Stimulated activated naive CD8-positive, alpha-beta T cell treated with anti-CD3 and anti-CD28 coated beads, Interleukin-15, Interleukin-2, amounts not matched to agents 100 U/mL and 50 U/mL, for 24 hours (primary cell): ENCODE measurements at regions not wholly inside any gene's neighbourhood (a gene's known extent, or its start where the extent isn't known, plus 50 kb on each side); places are given as distances from the start of the nearest gene placed in this dataset.

Experiments used
- ATAC-seq: fragments of 150-1000 bp; cut with Tn5 transposase; one replicate; pipeline ENCODE4 v1.10.0; 2021
- DNase-seq: peaks from one replicate; pipeline ENCODE4 v3.0.0; 2021

DNA sequence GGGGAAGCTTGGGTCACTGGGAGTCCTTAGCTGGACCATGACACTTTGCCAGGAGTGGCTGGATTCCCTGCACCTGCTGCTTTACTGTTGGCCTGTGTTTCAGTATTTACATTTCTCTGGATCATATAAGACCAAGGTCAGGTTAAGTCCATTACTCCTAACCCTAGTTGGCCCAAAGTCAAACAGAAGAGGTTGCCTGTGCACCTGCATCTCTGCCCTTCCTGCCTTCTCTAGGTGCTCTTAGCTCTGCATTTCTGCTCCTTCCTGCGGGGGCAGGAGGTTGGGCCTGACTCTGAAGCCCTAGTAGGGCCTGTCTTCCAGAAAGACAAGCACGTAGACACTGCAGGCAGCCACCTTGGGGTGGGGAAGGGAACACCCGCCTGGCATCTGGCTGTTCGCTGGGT, 124.3 kb downstream of the RPLP1 start:
- ATAC-seq = no peak

DNA sequence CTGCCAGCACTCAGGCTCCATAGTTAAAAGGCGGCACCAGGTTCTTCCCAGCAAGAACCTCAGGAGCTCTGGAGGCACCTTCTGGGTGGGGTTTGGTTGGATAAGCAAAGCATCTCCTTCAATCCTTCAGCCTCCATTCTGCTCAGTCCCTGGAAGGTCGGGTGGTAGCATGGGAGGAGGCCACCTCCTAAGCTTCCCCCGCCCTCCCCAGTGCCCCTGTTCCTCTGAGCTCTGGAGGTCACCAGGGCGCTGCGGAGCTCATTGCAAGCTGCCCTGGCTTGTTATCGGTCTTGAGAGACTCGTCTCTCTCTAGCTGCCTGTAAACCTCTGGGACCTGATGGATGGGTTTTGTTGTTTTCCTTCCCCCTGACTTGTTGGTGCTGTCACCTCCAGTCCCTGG, 124.8 kb downstream of the RPLP1 start:
- ATAC-seq = no peak

More for the DNA sequence above, 124.3 kb downstream of the RPLP1 start:
- DNase-seq = no peak

DNA sequence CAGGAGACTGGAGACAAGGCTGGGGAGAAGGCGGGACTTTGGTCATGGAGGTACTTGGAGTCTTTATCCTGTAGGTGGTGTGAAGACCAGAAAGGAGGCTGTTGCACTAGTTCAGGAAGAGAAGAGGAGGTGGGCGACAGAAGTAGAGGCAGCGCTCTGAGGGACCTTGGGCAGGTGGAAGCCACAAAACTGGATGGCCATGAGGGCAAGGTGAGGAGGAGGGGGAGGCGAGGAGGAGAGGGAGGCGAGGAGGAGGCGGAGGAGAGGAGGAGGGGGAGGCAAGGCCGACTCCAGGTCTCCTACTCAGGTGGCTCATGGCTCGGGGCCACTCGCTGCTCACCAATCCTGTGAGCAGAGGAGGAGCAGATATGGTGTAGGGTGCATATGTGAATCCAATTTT, 125.6 kb downstream of the RPLP1 start:
- DNase-seq = no peak
- no peak for ATAC-seq

More for the DNA sequence above, 124.8 kb downstream of the RPLP1 start:
- DNase-seq = no peak

DNA sequence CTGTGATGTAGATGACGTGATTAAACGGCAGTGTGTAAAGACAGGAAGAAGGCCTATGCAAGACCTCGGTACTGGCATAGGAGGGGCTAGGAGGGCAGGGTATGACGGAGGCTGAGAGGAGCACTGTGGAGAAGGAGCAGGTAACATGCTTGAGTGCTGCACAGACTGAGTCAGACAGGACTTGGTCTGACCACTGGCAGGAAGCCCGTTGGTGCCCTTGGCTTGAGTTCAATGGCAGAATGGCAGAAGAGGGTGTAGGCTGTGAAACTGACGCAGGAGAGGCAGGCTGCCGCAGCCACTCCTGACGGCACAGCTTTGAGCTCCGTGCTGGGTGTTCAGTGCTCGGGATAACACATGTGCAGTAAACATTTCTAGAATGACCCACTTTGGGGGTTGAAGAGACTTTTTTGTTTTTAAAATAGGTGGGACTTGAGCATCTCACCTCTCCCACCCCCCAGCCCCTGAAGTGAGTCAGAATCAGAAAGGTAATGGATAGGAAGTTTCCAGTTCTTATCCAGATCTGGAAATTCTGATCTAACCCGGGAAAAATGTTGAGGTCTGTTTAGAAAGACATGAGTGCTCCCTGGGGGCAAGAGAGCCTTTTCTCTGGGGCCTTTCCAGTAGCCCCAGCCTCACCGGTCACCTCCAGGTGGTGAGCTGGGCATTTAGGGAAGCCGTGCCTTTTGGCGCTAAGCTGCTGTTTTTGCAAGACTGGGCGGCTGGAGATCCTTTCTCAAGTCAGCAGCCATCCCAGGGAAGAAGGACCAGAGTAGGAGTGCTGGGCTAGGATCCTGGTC, 126.4 kb downstream of the RPLP1 start:
- DNase-seq = no peak
- no peak for ATAC-seq

DNA sequence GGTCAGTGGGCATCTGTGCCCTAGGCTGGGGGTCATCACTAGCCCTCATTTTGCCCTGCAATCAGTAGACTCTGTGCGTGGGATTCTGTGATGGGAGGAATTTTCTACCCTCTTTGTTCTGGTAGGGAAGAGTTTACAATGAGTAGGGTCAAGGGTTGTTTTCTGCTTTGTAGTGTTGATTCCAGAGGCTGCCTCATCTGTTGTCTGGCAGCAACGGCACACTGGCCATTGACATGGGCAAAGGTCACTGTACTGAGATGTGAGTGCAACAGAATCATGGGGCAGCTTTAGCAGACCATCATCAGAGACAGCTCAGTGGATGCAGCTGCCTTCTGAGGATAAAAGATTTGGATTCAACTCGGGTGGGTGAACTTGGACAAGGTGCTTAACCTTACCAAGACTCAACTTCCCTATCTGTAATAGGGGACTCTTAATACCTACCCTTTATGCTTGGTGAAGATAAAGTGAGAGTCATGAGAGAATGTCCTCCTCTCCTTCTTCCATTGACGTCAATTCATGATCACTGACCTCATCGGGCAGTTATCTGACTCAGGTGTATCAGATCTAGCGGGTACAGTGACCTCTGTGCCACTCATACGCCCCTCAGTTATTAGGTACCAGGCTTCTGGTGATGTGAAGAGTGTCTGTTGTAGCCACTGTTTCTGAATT, 127.5 kb downstream of the RPLP1 start:
- DNase-seq = no peak
- no peak for ATAC-seq

DNA sequence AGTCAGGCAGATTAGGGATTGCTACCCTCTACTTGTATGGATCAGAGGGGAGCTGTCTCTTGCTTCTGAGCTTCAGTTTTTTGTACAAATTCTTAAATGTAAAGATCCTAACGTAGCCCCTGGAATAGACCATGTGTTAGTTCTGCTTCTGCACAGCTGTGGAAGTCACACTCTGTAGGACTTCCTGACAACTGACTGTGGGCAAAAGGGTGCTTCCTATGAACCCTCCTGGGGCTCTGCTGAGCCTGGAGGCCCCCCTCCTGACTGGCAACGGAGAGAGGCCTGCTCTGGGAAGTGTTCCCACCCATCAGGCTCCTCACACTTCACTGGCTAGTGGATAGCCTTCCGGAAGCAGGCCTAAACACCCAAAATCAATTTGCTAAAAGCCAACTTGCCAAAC, 131.0 kb downstream of the RPLP1 start:
- DNase-seq (no peak), ATAC-seq (peak; percentile 34)

DNA sequence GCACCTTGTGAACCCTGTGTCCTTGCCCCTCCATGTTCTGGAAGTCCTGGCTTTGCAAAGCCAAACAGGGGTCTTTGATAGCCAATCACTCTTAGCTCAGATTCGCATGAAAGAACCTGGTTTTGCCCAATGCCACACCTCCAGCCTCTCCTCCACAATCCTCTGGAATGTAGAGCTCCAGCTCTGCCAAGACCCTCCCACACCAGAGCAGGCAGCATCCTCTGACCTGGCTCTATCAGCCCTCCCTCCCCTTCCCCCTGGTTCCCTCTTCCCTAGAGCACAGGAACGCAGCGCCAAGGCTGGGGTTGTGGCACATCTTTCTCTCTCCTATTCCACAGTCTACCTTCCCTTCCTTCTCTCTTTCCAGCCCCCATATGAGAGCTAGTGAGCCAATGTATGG, 133.3 kb downstream of the RPLP1 start:
- no peak for ATAC-seq
- no peak for DNase-seq

DNA sequence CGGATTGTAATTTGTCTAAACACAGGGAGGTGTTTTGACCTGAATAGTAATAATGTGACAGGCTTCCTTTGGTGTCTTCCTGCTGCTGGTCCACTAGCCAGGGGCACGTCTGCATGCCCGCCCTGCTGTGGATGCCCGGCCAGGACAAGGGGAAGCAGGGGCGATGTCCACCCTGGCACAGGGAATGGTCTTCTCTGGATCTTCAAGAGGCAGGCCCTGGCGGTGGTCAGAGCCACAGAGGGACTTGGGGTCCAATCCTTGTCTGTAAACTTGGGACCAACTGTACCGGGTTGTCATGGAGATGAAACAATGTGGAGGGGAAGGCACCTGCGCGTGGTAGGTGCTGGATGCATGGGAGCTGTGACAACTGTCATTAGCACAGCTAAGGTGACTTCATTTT, 134.1 kb downstream of the RPLP1 start:
- ATAC-seq = no peak

DNA sequence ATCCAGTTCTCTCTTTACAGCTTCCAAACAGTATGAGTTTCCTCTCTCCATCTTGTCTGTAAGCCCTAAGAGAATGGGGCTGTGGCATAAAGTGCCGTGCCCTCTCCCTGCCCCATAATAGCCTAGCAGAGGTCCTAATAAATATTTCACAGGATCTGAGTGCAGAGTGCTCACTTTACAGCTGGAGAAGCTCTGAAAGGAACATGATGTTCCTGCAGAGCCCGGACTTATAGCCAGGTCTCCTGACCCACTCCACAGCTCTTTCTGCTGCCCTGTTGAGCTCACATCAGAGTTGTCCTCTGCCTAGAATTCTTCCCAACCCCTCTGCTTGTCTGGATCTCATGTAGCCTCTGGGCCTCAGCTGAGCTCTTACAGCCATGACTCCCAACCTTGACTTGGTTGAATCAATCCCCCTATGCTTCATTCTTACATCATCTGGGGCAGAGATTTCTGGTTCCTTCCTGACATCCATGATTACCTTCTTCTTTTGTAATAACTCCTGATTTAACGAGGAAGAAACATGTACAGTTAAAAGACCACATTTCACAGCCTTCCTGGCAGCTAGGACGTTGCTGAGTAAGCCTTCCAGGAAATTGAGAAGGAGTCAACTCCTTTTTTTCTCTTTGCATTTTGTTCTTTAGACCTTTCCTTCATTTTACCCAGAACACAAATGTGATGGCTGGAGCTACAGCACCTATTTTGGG, 135.3 kb downstream of the RPLP1 start:
- ATAC-seq (no peak), DNase-seq (no peak)

More for the DNA sequence above, 134.1 kb downstream of the RPLP1 start:
- no peak for DNase-seq

DNA sequence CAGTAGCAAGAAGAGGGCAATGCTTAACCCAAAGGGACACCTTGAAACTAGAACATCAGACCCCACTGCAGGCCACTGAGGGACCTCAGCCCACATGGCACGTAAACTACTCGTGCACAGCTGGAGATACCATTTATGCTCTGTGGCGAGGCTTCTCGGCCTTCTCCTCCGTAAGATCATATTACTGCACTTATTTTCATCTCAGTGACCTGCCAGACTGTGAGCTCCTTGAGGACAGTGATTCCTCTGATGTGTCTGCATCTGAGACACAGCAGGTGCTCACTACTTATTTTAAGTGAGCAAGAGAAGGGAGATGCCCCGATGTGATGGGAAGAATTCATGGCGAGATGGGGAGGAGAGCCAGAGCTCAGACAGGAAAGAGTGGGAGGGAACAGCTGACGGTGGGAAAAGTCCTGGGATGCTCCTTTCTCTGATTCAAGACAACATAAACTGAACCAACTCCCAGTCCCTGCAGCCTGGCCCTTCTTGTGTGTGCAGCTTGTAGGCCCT, 137.6 kb downstream of the RPLP1 start:
- no peak for DNase-seq
- no peak for ATAC-seq

DNA sequence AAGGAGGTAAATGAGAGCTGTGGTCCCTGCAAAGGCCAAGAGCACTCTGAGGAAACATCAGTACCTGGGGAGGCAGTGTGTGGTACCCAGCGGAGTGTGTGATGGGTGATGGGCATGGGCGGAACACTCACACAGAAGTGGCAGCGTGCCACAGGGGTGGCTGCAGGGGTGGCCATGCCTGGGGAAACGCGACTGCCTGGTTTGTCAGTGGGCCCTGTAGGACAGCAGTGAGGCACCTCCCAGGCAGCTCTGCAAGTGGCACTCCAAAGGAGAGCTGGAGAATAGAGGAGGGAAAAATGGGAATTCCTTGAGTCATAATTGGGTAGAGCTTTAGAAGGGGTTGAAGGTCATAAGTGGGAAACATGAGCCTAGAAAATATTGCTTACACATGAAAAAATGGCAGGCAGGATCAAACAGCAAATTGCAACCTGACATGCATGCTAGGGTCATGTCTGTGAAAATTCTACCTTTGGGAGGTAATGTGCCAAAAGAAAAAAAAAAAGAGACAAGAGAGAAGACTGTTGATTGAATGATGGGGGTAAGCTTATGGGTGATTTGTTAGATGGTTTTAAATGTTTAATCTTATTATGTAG, 138.4 kb downstream of the RPLP1 start:
- DNase-seq = no peak
- ATAC-seq = no peak

DNA sequence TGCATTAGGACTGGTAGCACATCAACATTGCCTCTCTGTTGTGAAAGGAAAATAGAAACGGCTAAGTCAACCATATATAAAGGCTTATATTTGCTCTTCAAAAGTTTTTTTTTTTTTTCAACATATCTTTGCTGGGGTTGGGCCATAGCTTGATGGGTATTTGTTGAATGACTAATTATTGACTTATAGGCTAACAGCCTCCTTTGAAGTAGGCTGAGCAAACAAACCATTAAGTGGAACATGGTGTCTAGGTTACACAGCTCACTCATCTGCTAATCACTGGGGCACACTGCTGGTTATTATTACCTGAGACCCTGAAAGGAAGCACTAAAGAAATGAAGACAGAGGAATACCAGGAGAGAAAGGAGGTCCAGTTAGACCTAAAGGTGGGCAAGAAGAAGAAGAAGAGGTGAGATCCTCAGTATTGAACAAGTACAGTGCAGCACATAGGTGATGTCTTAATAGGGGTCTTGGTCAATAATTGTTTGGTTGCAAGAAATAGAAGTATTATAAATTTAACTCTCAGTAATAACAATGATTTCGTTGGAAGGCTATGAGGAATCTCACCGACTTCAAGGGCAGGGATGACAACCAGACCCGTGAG, 139.4 kb downstream of the RPLP1 start:
- no peak for DNase-seq
- no peak for ATAC-seq

DNA sequence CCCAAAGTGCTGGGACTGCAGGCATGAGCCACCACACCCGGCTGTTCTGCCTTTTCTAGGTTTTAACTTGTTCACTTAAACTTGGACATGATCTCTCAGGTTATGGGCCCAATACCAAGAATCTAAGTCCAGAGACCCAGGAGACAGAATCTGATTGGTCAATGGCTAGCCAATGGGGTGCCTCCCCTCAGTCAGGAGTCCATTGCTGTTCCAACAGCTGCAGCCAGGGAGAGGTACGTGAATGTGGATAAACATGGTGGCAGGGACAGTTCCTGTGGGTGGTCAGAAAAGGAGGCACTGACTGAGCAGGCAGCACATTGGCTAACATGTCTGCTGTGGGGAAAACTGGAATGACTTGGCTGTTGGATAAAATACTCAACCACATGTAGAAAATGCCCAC, 140.3 kb downstream of the RPLP1 start:
- DNase-seq (no peak), ATAC-seq (no peak)

DNA sequence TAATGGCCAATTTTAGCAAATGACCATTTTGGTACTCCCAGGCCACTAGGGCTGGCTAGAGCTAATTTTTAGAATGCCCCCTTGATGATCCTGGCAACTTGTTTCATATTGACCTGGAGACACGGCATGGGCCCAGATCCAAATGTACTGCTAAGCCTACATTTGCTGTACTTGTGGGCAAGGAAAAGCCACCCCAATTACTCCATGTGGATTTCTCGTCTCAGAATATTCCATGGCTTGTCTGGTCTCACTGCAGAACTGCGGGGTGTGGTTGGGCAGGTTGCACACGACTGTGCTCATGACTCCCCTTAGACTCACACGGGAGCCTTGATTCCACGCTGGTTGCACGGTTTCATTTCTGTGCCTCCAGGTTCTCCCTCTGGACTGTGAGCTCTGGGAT, 140.9 kb downstream of the RPLP1 start:
- DNase-seq = no peak
- no peak for ATAC-seq

DNA sequence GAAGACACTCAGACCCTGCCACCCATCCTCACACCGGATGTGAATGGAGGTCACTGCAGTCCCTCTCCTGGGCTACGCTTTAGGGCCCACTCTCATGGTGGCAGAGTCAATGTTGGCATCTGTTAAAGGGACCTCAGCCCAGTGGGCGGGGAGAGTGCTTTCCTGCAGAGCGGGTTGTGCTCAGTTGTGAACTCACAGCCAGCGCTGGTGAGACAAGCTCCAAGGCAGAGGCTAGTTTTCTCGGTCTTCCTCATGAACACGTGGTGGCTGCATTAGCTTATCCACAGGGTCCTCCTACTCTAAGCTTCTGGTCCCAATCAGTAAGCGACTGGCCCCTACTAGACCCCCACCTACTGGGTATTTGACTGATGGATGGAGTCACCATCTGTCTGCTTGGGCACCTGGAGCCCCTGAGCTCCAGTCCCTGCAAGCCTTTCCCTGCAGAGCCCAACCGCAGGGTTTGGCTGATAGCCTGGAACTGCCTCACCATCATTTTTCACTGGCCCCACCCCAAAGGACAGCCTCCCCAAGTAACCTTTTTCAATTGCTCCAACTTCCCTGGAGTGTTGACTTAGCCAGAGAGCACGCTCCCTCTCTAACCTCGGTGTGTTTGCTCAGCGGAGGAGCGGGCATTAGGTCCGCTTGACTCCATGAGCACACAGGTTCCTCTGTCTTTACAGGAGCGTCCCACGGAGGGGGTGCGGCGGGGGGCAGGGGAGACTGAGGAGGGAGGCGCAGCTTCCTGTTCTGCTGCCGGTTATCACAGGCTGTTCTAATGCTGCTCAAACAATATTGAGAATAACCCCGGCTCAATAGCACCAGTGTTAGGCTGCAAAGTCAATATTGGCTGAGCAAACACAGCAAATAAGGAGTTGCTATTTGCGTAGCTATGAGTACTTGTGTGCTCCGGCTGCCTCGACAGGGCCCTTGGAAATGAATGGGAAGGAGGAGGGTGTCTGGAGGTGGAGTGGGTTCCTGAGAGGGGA, 141.7 kb downstream of the RPLP1 start:
- no peak for DNase-seq
- ATAC-seq = no peak

DNA sequence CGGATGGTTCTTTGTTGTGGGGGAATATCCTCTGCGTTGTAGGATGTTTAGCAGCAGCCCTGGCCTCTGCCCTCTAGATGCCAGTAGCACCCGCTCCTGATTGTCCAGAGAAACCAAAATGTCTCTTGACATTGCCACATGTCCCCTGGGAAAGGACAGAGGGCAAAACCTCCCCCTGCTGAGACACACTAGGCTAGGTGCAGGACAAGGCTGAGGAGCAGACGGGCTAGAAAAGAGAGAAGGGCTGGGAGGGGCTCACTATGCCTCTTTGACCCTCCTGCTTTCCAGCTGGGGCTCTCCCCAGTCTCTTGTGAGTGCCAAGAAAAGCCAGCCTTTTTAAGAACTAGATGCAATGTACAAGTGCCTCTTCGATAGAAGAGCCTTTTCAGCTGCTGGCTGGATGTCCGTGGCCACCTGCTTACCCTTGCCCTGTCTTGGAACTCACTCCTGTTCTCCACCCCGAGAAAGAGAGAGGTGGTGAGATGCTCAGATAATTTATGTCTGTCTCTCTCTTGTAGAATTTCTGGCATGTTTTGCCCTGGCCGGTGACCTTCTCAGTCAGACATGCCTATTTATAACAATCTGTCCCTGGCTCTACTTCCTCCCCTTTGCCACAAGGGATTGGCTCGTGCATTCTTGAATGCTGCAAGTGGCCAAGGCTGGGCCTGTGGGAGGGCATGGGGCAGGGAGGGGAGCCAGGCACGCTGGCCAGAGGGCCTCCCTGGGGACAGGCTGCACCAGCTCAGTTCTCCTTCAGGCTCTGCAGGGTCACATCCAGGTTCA, 142.6 kb downstream of the RPLP1 start:
- ATAC-seq = no peak
- DNase-seq = no peak

DNA sequence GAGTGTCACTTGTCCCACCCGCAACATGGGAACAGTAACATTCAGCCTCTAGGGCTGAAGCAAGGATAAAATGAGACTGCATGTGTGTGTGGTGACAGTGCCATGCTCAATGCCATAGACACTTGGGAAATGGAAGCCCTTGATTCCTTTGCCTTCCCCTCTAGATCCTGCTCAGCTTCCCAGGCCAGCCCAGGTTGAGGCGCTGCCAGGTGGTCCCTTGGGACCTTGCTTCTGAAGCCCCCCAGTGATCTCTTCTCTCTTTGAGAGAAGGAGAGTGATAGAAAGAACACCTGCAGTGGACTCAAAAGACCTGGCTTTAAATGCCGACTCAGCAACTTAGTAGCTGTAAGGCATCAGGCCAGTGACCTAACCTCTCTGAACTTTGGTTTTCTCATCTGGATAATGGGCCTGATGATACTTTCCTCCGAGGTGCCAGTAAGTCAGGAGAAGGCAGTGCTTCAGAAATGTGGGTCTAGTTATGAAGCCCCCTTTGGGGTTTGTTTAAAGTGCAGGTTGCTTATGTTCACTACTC, 144.5 kb downstream of the RPLP1 start:
- no peak for ATAC-seq
- no peak for DNase-seq

DNA sequence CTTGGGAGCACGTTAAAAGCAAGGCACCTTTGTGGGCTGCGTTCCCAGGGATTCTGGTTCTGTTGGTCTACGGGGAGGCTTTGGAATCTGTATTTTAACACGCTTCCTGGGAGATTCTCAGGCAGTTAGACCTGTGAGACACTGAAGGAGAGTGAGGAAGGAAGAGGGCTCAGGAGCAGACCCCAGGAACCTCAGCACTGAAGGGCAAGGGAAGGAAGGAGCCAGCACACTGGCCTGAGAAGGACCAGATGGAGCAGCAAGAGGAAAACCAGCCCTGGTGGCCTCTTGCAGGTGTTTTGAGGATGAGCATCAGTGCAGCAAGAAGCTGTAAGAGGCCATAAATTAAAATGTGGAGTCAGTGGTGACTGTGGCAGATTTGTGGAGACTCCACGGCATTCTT, 146.7 kb downstream of the RPLP1 start:
- DNase-seq = no peak
- ATAC-seq = no peak

DNA sequence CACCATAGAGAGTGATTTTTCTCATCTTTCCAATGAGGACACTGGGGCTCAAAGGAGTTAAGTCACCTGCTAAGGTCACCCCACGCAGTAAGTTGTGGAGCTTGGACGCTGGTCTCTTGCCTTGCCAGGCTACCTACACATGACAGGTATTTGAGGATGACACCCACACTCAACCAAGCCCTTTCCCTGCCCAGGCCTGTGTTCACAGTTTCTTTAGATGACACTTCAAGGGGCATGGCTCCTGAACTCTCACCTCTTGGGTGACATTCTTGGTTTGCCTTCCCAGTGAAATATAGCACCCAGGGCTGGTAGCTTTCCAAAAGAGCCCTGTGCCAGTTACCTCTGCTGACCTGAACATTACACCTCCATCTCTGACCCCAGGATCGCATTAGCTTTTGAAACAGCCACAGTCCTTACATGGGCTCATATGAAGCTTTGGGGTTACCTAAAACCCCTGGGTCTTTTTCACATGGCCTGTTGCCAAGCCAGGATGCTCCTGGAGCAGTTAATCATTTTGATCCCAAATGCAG, 148.0 kb downstream of the RPLP1 start:
- DNase-seq (no peak), ATAC-seq (no peak)
